Liver (tissue), 3 donors: ENCODE measurements at regions not wholly inside any gene's neighbourhood (a gene's known extent, or its start where the extent isn't known, plus 50 kb on each side); places are given as distances from the start of the nearest gene placed in this dataset.

Source experiments
- FOXA1 ChIP-seq: IDR thresholded peaks from 2 replicates; pipeline ENCODE4 v1.6.1; 2016; ENCODE audit warnings: antibody characterized with exemption
- GABPA ChIP-seq, 2 donors: IDR thresholded peaks in 1 of 2; conservative IDR thresholded peaks in 1 of 2; 2 replicates each; pipeline ENCODE4 v1.6.1; 2016; ENCODE audit warnings: antibody characterized with exemption in 2 of 2, mild to moderate bottlenecking in 1 of 2, moderate library complexity in 1 of 2
- MAX ChIP-seq: IDR thresholded peaks from 2 replicates; pipeline ENCODE4 v1.6.1; 2016; ENCODE audit warnings: antibody characterized with exemption
- SP1 ChIP-seq: IDR thresholded peaks from 2 replicates; pipeline ENCODE4 v1.6.1; 2018; ENCODE audit warnings: antibody characterized with exemption, mild to moderate bottlenecking
- YY1 ChIP-seq: IDR thresholded peaks from 2 replicates; pipeline ENCODE4 v1.6.1; 2016; ENCODE audit warnings: antibody characterized with exemption, mild to moderate bottlenecking
- ZBTB33 ChIP-seq: IDR thresholded peaks from 2 replicates; pipeline ENCODE4 v1.6.1; 2016; ENCODE audit warnings: antibody characterized with exemption
- TF ChIP-seq, protein P1 (sequence below): fragments of 150-350 bp; IDR thresholded peaks from 2 replicates; pipeline ENCODE4 v1.5.1; 2017; ENCODE audit warnings: improper control_type of control experiment, low read depth, low read length; ENCODE audit not compliant: missing input control
- TF ChIP-seq, protein P2 (sequence below): IDR thresholded peaks from 2 replicates; pipeline ENCODE4 v1.6.1; 2016; ENCODE audit warnings: antibody characterized with exemption
- TF ChIP-seq, protein P3 (sequence below): IDR thresholded peaks from 2 replicates; pipeline ENCODE4 v1.6.1; 2016; ENCODE audit warnings: antibody characterized with exemption, mild to moderate bottlenecking
- donor health status: healthy.
- donor health status: healthy.

DNA sequence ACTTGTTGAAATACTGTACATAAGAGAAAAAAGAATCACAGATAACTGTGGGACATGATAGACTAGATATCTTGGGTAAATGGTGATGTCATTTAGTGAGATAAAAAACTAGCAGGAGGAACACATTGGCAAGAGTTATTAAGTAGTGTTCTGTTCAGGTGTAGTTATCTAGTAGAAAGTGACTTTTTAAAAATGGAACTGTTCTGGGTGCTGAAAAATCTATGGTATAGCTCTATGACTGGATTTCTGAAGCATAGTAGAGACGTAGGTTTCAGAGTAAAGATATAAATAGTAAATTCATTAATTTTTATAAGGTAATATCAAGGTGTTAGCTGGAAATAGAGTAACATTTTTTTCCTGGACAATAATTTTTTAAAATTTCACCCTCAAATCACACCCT, 225.1 kb upstream of the UGT8 start:
- TF ChIP-seq, protein P1, sequence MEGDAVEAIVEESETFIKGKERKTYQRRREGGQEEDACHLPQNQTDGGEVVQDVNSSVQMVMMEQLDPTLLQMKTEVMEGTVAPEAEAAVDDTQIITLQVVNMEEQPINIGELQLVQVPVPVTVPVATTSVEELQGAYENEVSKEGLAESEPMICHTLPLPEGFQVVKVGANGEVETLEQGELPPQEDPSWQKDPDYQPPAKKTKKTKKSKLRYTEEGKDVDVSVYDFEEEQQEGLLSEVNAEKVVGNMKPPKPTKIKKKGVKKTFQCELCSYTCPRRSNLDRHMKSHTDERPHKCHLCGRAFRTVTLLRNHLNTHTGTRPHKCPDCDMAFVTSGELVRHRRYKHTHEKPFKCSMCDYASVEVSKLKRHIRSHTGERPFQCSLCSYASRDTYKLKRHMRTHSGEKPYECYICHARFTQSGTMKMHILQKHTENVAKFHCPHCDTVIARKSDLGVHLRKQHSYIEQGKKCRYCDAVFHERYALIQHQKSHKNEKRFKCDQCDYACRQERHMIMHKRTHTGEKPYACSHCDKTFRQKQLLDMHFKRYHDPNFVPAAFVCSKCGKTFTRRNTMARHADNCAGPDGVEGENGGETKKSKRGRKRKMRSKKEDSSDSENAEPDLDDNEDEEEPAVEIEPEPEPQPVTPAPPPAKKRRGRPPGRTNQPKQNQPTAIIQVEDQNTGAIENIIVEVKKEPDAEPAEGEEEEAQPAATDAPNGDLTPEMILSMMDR: no peak
- TF ChIP-seq YY1 (no peak), GABPA (IDR thresholded peaks at IDR 0.05 in 1 of 2, conservative IDR thresholded peaks at IDR 0.05 in 1 of 2) (no peak), MAX (no peak), ZBTB33 (no peak), FOXA1 (no peak), SP1 (no peak)
- TF ChIP-seq, protein P2, sequence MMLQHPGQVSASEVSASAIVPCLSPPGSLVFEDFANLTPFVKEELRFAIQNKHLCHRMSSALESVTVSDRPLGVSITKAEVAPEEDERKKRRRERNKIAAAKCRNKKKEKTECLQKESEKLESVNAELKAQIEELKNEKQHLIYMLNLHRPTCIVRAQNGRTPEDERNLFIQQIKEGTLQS: no peak
- TF ChIP-seq, protein P3, sequence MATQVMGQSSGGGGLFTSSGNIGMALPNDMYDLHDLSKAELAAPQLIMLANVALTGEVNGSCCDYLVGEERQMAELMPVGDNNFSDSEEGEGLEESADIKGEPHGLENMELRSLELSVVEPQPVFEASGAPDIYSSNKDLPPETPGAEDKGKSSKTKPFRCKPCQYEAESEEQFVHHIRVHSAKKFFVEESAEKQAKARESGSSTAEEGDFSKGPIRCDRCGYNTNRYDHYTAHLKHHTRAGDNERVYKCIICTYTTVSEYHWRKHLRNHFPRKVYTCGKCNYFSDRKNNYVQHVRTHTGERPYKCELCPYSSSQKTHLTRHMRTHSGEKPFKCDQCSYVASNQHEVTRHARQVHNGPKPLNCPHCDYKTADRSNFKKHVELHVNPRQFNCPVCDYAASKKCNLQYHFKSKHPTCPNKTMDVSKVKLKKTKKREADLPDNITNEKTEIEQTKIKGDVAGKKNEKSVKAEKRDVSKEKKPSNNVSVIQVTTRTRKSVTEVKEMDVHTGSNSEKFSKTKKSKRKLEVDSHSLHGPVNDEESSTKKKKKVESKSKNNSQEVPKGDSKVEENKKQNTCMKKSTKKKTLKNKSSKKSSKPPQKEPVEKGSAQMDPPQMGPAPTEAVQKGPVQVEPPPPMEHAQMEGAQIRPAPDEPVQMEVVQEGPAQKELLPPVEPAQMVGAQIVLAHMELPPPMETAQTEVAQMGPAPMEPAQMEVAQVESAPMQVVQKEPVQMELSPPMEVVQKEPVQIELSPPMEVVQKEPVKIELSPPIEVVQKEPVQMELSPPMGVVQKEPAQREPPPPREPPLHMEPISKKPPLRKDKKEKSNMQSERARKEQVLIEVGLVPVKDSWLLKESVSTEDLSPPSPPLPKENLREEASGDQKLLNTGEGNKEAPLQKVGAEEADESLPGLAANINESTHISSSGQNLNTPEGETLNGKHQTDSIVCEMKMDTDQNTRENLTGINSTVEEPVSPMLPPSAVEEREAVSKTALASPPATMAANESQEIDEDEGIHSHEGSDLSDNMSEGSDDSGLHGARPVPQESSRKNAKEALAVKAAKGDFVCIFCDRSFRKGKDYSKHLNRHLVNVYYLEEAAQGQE: no peak
